CD14-positive monocyte (primary cell): ENCODE measurements at regions not wholly inside any gene's neighbourhood (a gene's known extent, or its start where the extent isn't known, plus 50 kb on each side); places are given as distances from the start of the nearest gene placed in this dataset.

Experiments
- DNase-seq, 3 donors: peaks; one replicate each; pipeline ENCODE4 v3.0.0-alpha.2; 2011 to 2022
- H2AFZ ChIP-seq: 2 replicates; pipeline ENCODE4 v1.6.0; 2012; ENCODE audit warnings: mild to moderate bottlenecking, low read depth, low read length, inconsistent platforms; ENCODE audit not compliant: insufficient read depth, poor library complexity, severe bottlenecking
- H3K27ac ChIP-seq, 2 donors: 1 replicate in 1 of 2; 2 replicates in 1 of 2; pipeline ENCODE4 v1.5.1; 2012 to 2013; ENCODE audit warnings: low read length in 2 of 2, control low read depth in 1 of 2, inconsistent platforms in 1 of 2, low read depth in 1 of 2, mild to moderate bottlenecking in 1 of 2
- H3K27me3 ChIP-seq, 2 donors: one replicate each; pipeline versions ENCODE4 v1.6.0 to v1.6.1; 2011 to 2013; ENCODE audit warnings: low read length in 2 of 2; ENCODE audit not compliant: control insufficient read depth in 2 of 2, insufficient read depth in 2 of 2
- H3K36me3 ChIP-seq, 2 donors: replicated peaks in 1 of 2; 1 replicate in 1 of 2; 2 replicates in 1 of 2; pipeline versions ENCODE4 v1.5.1 to v1.6.1; 2012 to 2013; ENCODE audit warnings: low read length in 2 of 2, control low read depth in 1 of 2, inconsistent platforms in 1 of 2, mild to moderate bottlenecking in 1 of 2; ENCODE audit not compliant: insufficient read depth in 2 of 2, control insufficient read depth in 1 of 2
- H3K4me1 ChIP-seq, 2 donors: 1 replicate in 1 of 2; 2 replicates in 1 of 2; pipeline versions ENCODE4 v1.5.1 to v1.6.1; 2012 to 2013; ENCODE audit warnings: low read length in 2 of 2, control low read depth in 1 of 2, inconsistent platforms in 1 of 2, mild to moderate bottlenecking in 1 of 2, moderate library complexity in 1 of 2; ENCODE audit not compliant: insufficient read depth in 2 of 2, control insufficient read depth in 1 of 2
- H3K4me2 ChIP-seq: replicated peaks from 2 replicates; pipeline ENCODE3; 2012; ENCODE audit warnings: low read length, moderate library complexity, mild to moderate bottlenecking; ENCODE audit not compliant: poor library complexity, severe bottlenecking; ENCODE audit errors: extremely low read depth
- H3K4me3 ChIP-seq, 3 experiments: fragments of 200-600 bp in 1 of 3; sonication (generic) in 1 of 3; replicated peaks in 1 of 3; 1 replicate in 2 of 3; 2 replicates in 1 of 3; pipeline ENCODE4 v1.5.1; 2011 to 2013; ENCODE audit warnings: low read length in 3 of 3, mild to moderate bottlenecking in 3 of 3, control low read depth in 2 of 3, low read depth in 2 of 3, inconsistent platforms in 1 of 3, moderate library complexity in 1 of 3
- H3K79me2 ChIP-seq: 2 replicates; pipeline ENCODE4 v1.6.0; 2012; ENCODE audit warnings: mild to moderate bottlenecking, control low read depth, inconsistent platforms, low read length, moderate library complexity; ENCODE audit not compliant: insufficient read depth
- H3K9ac ChIP-seq: 2 replicates; pipeline ENCODE4 v1.6.0; 2017; ENCODE audit warnings: low read length, mild to moderate bottlenecking; ENCODE audit not compliant: insufficient read depth, poor library complexity, severe bottlenecking
- H3K9me3 ChIP-seq, 2 donors: replicated peaks in 1 of 2; 1 replicate in 1 of 2; 2 replicates in 1 of 2; pipeline versions ENCODE4 v1.5.1 to v1.6.1; 2012 to 2013; ENCODE audit warnings: low read length in 2 of 2, control low read depth in 1 of 2; ENCODE audit not compliant: control insufficient read depth in 1 of 2, insufficient read depth in 1 of 2
- H4K20me1 ChIP-seq: 2 replicates; pipeline ENCODE4 v1.6.0; 2012; ENCODE audit warnings: mild to moderate bottlenecking, low read length, control low read depth, moderate library complexity; ENCODE audit not compliant: insufficient read depth
- H3K27ac Mint-ChIP-seq, 7 donors: one replicate each; pipeline ENCODE4 v1.8.0; 2020; ENCODE audit warnings: mild to moderate bottlenecking in 7 of 7, mixed read lengths in 7 of 7, moderate library complexity in 6 of 7, inconsistent platforms in 2 of 7
- H3K27me3 Mint-ChIP-seq, 3 donors: one replicate each; pipeline ENCODE4 v1.8.0; 2021 to 2022; ENCODE audit warnings: low read depth in 3 of 3, mild to moderate bottlenecking in 3 of 3, mixed read lengths in 3 of 3, moderate library complexity in 3 of 3, inconsistent platforms in 1 of 3
- H3K36me3 Mint-ChIP-seq, 2 donors: one replicate each; pipeline ENCODE4 v1.8.0; 2020; ENCODE audit warnings: mixed read lengths in 2 of 2, inconsistent platforms in 1 of 2, mild to moderate bottlenecking in 1 of 2
- H3K4me1 Mint-ChIP-seq: one replicate; pipeline ENCODE4 v1.8.0; 2020; ENCODE audit warnings: mild to moderate bottlenecking, mixed read lengths
- H3K4me3 Mint-ChIP-seq, 2 donors: one replicate each; pipeline ENCODE4 v1.8.0; 2020; ENCODE audit warnings: mild to moderate bottlenecking in 2 of 2, mixed read lengths in 2 of 2, moderate library complexity in 1 of 2
- H3K9me3 Mint-ChIP-seq, 7 donors: one replicate each; pipeline ENCODE4 v1.8.0; 2020 to 2022; ENCODE audit warnings: mixed read lengths in 7 of 7, mild to moderate bottlenecking in 6 of 7, moderate library complexity in 6 of 7, inconsistent platforms in 2 of 7
- CTCF ChIP-seq: fragments of 200-600 bp; IDR thresholded peaks from one replicate; pipeline ENCODE4 v1.8.0; 2022; ENCODE audit warnings: antibody characterized with exemption, mild to moderate bottlenecking
- WGBS: methylation state at CpG from one replicate; pipeline ENCODE4 v1.1.5; 2013; ENCODE audit warnings: missing lambda C conversion rate; ENCODE audit not compliant: insufficient coverage; 5-methylcytosine and 5-hydroxymethylcytosine counted together
- intact Hi-C, 2 donors: fragments of 100-400 bp; cut with micrococcal nuclease; formaldehyde crosslinking; loops; one replicate each; pipeline versions ENCODE4 v1.15.0 to v1.15.1; 2023

- H3K4me3 Mint-ChIP-seq: no peak overlapping the region
Observed at GRCh38 chr10:54853883-54854282, 52.9 kb upstream of the PCDH15 start.

More at GRCh38 chr10:54853883-54854282, 52.9 kb upstream of the PCDH15 start:
- Mint-ChIP-seq H3K36me3 (no peaks in the 10 kb centered on the region), H3K9me3 (peaks cover 0 to 5% (median 0%) of the 10 kb centered on the region in 7 donors), H3K4me1 (no peaks in the 10 kb centered on the region), H3K27ac (no peak overlapping the region), H3K27me3 (peaks cover 0 to 2% (median 0%) of the 10 kb centered on the region in 3 donors)
- no peak overlapping the region for H3K9ac ChIP-seq
- no peak overlapping the region for H2AFZ ChIP-seq
- H3K9me3 ChIP-seq: peaks cover 0 to 7% of the 10 kb centered on the region in 2 donors
- no peaks in the 10 kb centered on the region for H3K27me3 ChIP-seq
- H3K27ac ChIP-seq: no peak overlapping the region
- intact Hi-C loops: no loop called here
- H4K20me1 ChIP-seq: no peaks in the 10 kb centered on the region
- H3K4me1 ChIP-seq: no peaks in the 10 kb centered on the region
- no peaks in the 10 kb centered on the region for H3K79me2 ChIP-seq
- H3K4me2 ChIP-seq: no peak overlapping the region
- H3K4me3 ChIP-seq: no peak overlapping the region
- TF ChIP-seq CTCF: no peak
- WGBS: 71% methylated on average over 6 of the region's 6 CpGs
- no peaks in the 10 kb centered on the region for H3K36me3 ChIP-seq
- DNase-seq: no peak
